NCI-H2227 (cell line): ENCODE measurements at regions not wholly inside any gene's neighbourhood (a gene's known extent, or its start where the extent isn't known, plus 50 kb on each side); places are given as distances from the start of the nearest gene placed in this dataset.

Experiments used
- DNase-seq: peaks from one replicate; lab custom pipeline; 2025; ENCODE audit not compliant: unreplicated experiment; lab: John Stamatoyannopoulos, UW

GRCh38 chr10:129277084-129277483 is 190.0 kb upstream of the MGMT start:
- no peak for DNase-seq

DNA sequence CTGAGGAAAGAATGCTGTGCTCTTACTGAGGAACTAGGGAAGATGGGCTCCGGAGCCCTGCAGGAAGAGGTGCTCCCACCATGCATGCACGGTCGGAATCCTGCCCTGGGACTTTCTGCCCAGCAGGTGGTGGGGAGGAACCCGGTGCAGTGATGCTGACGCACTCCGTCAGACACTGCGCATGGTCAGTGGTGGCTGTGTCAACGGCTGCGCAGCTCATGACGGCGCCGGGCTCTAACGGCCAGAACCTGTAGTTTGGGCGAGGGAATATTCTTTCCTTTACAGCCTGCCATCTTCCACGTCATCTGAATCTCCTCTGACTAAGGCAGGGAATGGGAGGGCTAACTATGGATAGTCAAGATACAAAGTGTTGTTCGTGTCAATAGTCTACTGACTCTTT is 189.2 kb upstream of the MGMT start:
- no peak for DNase-seq

- no peak for DNase-seq
Measured at GRCh38 chr10:129278686-129279085, 188.4 kb upstream of the MGMT start.

DNA sequence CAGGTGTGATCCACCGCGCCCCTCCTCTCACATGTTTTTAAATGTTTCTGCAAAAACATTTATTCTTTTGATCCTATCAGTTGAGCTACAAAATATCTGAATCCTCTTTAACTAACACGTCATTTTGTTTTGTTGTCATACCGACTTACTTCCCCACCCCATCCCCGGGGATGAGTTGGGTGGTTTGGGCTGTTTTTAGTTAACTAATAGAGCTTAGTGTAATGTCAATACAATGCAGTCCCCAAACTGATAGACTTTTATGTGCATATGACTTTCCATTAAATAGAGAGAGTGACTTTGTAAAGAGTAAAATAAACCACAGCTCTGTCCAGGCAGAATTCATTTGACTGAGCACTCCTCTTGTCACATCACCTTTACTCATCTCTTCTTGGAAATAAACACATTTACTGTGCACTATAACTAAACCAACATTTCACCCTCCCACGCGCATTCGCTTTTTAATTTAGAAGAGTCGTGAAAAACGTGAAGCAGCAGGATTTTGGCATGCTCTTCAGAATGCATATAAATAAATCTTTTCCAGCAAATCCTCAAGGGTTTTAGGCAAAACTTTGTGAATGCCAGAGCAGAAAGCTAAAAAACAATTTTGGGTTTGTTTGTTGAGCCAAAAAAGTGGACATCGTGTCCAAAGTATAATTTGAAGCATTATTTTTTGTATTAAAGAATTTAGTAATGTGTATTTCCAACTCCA is 187.4 kb upstream of the MGMT start:
- DNase-seq: no peak

- DNase-seq: no peak
Measured at GRCh38 chr10:129280155-129280502, 186.9 kb upstream of the MGMT start.

- DNase-seq: no peak
Measured at GRCh38 chr10:129280908-129281586, 186.0 kb upstream of the MGMT start.

DNA sequence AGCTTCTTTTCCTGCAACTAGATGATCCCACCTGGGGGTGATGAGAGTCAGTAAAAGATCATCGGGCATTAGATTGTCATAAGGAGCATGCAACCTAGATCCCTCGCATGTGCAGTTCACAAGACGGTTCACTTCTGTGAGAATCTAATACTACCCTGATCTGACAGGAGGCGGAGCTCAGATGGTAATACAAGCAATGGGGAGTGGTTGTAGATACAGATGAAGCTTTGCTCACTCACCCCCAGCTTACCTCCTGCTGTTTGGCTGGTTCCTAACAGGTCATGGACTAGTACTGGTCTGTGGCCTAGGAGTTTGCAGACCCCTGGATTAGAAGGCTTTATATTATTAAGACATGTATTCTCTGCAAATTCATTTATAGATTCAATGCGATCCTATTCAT is 181.6 kb upstream of the MGMT start:
- no peak for DNase-seq

DNA sequence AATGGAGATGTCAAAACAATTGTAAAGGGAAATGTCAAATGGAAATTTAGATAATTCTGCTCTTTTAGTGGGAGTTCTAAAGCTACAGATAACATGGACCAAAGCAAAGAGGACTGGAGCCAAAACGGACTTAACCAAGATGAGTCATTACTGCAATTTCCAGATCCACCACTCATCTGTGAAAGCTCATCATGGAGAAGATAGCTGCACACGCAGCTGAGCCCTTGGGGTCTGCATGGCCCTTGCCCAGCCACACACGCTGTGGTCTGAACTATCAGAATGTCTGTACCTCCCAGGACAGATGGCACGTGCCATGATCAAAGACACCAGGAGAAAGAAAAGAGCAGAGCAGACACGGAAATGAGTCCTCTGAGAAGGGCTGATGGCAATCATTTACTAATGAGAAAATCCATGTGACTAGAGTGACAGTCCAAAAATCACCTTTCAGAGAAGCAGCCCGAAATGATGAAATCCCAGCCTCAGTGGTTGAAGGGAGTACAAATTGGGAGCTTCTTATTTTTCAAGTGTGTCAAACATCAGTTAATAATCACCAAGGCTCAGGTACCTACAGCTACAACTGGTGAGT is 177.9 kb upstream of the MGMT start:
- DNase-seq: no peak

DNA sequence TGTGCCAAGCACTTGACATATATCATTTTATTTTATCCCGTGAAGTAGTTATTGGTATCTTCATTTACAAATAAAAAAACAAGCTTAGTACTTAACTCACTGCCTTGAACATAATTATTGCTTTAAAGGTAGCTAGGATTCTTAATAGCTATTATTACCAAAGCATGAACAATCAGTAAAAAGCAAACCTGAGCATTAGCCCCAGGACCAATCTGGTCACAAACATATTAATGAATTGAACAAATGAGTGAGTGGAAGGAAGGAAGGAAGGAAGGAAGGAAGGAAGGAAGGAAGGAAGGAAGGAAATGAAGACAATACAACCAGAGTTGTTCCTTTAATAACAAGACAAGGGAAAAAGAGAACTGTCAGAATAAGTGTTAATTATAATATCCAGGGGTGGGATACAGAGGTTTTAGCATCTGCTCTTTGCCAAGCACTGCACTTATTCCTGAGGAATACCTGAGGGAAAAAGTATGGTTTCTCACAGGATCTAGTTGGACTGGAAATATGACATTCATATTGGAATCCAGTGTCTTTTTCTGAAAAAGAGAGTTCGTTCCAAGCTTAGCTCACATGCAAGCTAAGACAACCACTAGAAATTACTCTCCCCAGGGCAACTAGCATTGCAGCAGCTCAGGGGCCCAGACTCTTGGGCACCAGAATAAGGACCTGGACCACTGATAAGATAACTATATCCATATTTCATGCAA is 172.9 kb upstream of the MGMT start:
- no peak for DNase-seq

DNA sequence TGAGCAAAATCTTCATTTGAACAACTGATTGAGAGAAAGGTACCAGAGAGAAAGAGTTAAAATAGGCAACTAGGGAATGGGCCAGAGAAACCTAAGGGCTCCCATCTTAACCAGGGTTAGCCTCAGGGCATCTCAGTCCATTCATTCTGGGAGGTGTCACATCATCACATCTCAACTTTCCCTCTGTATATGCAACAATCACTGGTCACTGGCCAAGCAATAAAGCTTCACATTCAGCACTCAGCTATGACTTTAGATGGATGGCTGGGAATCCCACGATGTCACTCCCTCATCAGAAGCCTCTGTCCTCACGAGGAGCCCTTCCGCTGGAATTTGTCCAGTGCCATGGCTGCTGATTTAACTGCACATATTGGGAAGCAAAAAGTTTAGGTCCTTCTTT is 172.1 kb upstream of the MGMT start:
- DNase-seq: no peak

- DNase-seq: no peak
Measured at GRCh38 chr10:129305046-129305445, 162.0 kb upstream of the MGMT start.

DNA sequence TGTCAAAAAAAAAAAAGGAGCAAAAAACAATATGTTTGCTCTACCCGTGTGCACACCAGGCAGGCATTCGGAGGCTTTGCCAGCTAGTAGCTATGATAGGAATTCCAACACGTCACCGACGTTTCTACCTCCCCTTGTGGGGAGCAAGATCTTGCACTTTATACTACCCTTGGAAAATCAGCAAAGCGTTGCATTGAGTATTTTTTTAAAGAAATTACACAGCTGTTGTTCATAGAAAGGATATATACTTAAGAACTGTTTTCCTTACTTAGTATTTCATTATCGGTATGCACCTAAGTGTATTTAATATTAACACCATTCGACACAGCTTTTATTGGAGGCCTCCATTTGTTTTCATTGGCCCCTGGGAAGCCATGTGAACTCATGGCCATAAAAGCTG is 159.9 kb upstream of the MGMT start:
- DNase-seq: no peak

- DNase-seq: no peak
Measured at GRCh38 chr10:129308953-129309564, 158.0 kb upstream of the MGMT start.

- DNase-seq: no peak
Measured at GRCh38 chr10:129309565-129309964, 157.5 kb upstream of the MGMT start.

GRCh38 chr10:129310881-129311280 is 156.2 kb upstream of the MGMT start:
- DNase-seq: no peak

GRCh38 chr10:129319934-129320333 is 147.1 kb upstream of the MGMT start:
- no peak for DNase-seq

GRCh38 chr10:129320340-129320739 is 146.7 kb upstream of the MGMT start:
- DNase-seq: no peak

GRCh38 chr10:129321727-129322126 is 145.3 kb upstream of the MGMT start:
- no peak for DNase-seq

DNA sequence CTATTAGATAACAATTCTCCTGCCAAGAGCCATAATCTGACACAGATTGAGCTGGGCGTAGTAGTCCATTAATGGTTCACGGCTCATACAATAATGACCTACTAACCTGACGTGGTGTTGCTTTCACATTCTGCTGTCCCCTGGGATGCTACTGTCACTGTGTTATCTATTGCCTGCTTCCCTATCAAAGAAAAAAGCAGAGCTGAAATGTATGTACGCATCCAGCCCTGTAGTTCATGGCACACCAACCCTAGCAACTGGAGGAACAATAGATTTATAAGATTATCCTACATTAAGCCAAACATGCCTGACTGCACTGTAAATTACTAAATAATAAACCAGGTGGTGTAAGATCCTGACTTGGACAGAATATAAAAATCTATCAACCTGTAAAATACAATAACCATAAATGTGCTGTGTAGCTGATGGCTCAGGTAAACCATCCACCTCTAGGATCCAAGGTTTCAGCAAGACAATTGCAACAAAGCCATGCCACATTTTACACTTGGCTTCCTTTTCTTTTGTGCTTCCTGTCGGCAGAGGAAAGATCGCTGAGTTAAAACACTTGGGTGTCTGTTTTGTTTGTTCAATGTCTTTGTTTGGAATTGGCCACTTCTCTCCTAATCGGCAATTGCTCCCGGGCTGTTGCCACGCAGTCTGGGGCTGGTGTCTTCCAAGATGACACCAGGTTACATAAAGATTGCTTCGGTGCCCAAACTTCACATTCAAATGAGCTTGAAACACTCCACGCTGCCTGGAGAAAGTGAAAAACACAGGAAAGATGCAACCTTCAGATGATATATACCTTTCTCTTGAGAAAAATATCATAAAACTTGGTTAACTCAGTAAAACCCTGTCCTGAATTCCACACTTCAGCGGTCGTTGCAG is 143.9 kb upstream of the MGMT start:
- no peak for DNase-seq

DNA sequence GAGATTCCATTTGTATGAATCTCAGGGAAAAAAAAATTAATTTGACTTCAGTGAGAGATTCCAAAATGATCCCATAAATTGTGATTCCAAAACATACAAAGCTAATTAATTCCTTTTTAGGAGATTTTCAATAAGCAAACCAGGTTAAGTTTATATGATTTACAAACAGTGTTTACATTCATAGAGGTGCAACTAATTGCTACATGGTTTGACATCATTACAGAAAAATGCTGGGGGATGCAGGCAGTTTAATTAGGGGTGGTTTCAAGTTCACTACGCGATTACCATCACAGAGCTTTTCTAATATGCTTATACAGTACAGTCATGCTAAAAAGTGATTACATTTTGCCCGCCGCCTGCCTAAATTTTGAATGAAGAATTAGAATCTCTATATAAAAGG is 143.2 kb upstream of the MGMT start:
- DNase-seq: no peak

DNA sequence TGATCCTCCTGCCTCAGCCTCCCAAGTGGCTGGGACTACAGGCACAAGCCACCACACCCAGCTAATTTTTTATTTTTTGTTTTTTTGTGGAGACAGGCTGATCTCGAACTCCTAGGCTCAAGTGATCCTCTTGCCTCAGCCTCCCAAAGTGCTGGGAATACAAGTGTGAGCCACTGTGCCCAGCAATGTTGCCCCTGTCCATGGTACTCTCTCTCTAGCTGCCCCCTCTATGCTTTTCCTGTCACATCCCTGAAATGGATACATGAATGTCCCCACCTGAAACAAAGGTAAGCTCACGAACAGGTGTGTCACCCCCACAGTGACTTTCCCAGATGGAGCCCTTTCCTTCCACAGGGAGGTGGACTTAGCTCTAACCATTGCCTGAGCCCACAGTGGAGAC is 141.1 kb upstream of the MGMT start:
- DNase-seq: no peak
